OCI-LY7 (cell line): ENCODE measurements at regions not wholly inside any gene's neighbourhood (a gene's known extent, or its start where the extent isn't known, plus 50 kb on each side); places are given as distances from the start of the nearest gene placed in this dataset.

Experiments used
- CTCF ChIP-seq: fragments of 200-600 bp; sonication (generic); conservative IDR thresholded peaks from 2 replicates; pipeline ENCODE4 v1.5.1; 2014; ENCODE audit warnings: mild to moderate bottlenecking, antibody characterized with exemption, low read length, moderate library complexity, mixed read lengths
- EZH2phosphoT487 ChIP-seq: fragments of 200-600 bp; sonication (generic); IDR thresholded peaks from 2 replicates; pipeline ENCODE4 v1.6.1; 2018; ENCODE audit warnings: low read depth, borderline replicate concordance, mild to moderate bottlenecking, mixed run types, antibody characterized with exemption, low read length, moderate library complexity, mixed read lengths

DNA sequence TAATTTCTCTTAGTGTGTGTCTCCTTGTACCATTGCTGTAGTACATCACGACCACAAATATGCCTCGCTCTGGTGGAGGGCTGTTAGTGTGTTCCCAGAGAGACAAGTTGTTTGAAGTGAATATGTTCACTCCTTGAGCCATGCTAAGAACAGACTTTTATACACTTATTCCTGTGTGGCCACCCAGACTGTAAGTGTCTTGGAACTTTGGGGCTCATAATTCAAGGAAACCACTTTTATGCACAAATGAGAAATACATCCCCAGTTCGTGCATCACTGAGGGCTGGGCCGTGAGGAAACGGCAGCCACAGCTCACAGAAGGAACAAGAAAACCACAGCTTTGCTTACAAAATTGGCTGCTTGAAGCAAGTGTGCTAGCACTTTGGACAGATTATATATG lies 362.2 kb upstream of the DDHD1 start:
- no peak for TF ChIP-seq CTCF
- TF ChIP-seq EZH2phosphoT487 = no peak
